ENCODE measurements at regions not wholly inside any gene's neighbourhood (a gene's known extent, or its start where the extent isn't known, plus 50 kb on each side); places are given as distances from the start of the nearest gene placed in this dataset.

- 74% methylated on average over 1 of the region's 1 CpG for WGBS
- Histone ChIP-seq H3K4me3 (ENCODE audit: low read depth in 1 of 3, low read length in 3 of 3) (no peak overlapping the region), H3K9ac (ENCODE audit: low read depth in 1 of 2, low read length in 2 of 2) (no peak overlapping the region), H3K4me1 (ENCODE audit: control insufficient read depth in 4 of 4, insufficient read depth in 4 of 4, low read length in 3 of 4) (no peaks in the 10 kb centered on the region), H3K36me3 (ENCODE audit: control insufficient read depth in 4 of 4, insufficient read depth in 3 of 4, low read depth in 1 of 4, low read length in 3 of 4) (no peaks in the 10 kb centered on the region), H3K27me3 (ENCODE audit: control insufficient read depth in 4 of 4, insufficient read depth in 4 of 4, low read length in 3 of 4) (peaks cover 0 to 3% (median 0%) of the 10 kb centered on the region in 4 donors), H3K9me3 (ENCODE audit: control insufficient read depth in 4 of 4, low read length in 3 of 4) (no peaks in the 10 kb centered on the region), H3K27ac (ENCODE audit: low read depth in 1 of 2, low read length in 2 of 2) (no peak overlapping the region)
- TF ChIP-seq RXRA (IDR thresholded peaks at IDR 0.05) (no peak), ATF3 (IDR thresholded peaks at IDR 0.05) (no peak), YY1 (IDR thresholded peaks at IDR 0.05) (no peak), JUND (IDR thresholded peaks at IDR 0.05) (no peak), EGR1 (IDR thresholded peaks at IDR 0.05; ENCODE audit: low read depth in 2 of 2) (no peak), TAF1 (conservative IDR thresholded peaks at IDR 0.05) (no peak), REST (IDR thresholded peaks at IDR 0.05) (no peak), GABPA (IDR thresholded peaks at IDR 0.05 in 1 of 2, conservative IDR thresholded peaks at IDR 0.05 in 1 of 2) (no peak), FOXA2 (IDR thresholded peaks at IDR 0.05) (no peak), RAD21 (IDR thresholded peaks at IDR 0.05) (no peak), SP1 (IDR thresholded peaks at IDR 0.05) (no peak), FOXA1 (IDR thresholded peaks at IDR 0.05) (no peak), CTCF (IDR thresholded peaks at IDR 0.05; ENCODE audit: low read depth, low read length, missing input control) (no peak), HNF4G (IDR thresholded peaks at IDR 0.05) (no peak)
- DNase-seq (ENCODE audit: low spot score), result no peak
These were observed 223.4 kb downstream of the NAF1 start for GRCh38 chr4:162943263-162943662.

GRCh38 chr4:162938738-162939485, 227.8 kb downstream of the NAF1 start:
- H3K36me3 ChIP-seq (ENCODE audit: control insufficient read depth in 4 of 4, insufficient read depth in 3 of 4, low read depth in 1 of 4, low read length in 3 of 4), result no peaks in the 10 kb centered on the region
- no peak overlapping the region for H3K4me3 ChIP-seq (ENCODE audit: low read depth in 1 of 3, low read length in 3 of 3)
- TF ChIP-seq JUND (IDR thresholded peaks at IDR 0.05) (no peak), EGR1 (IDR thresholded peaks at IDR 0.05; ENCODE audit: low read depth in 2 of 2) (no peak), GABPA (IDR thresholded peaks at IDR 0.05 in 1 of 2, conservative IDR thresholded peaks at IDR 0.05 in 1 of 2) (no peak), HNF4A (conservative IDR thresholded peaks at IDR 0.05) (no peak), SP1 (IDR thresholded peaks at IDR 0.05) (no peak), NR2F2 (IDR thresholded peaks at IDR 0.05) (no peak), REST (IDR thresholded peaks at IDR 0.05) (no peak)
- no peaks in the 10 kb centered on the region for H3K4me1 ChIP-seq (ENCODE audit: control insufficient read depth in 4 of 4, insufficient read depth in 4 of 4, low read length in 3 of 4)
- no peak for DNase-seq (ENCODE audit: low spot score)
- H3K9ac ChIP-seq (ENCODE audit: low read depth in 1 of 2, low read length in 2 of 2), result no peak overlapping the region
- H3K27me3 ChIP-seq (ENCODE audit: control insufficient read depth in 4 of 4, insufficient read depth in 4 of 4, low read length in 3 of 4), result no peaks in the 10 kb centered on the region
- H3K9me3 ChIP-seq (ENCODE audit: control insufficient read depth in 4 of 4, low read length in 3 of 4), result peaks cover 0 to 3% (median 0%) of the 10 kb centered on the region in 4 donors
- WGBS, result 69% methylated on average over 1 of the region's 1 CpG
- no peak overlapping the region for H3K27ac ChIP-seq (ENCODE audit: low read depth in 1 of 2, low read length in 2 of 2)

All from liver (tissue), 8 donors.